DND-41 (cell line): ENCODE measurements at regions not wholly inside any gene's neighbourhood (a gene's known extent, or its start where the extent isn't known, plus 50 kb on each side); places are given as distances from the start of the nearest gene placed in this dataset.

ENCODE experiments used
- EZH2 ChIP-seq: IDR thresholded peaks from 3 replicates; pipeline ENCODE4 v1.6.1; 2012; ENCODE audit warnings: borderline replicate concordance, low read depth, mild to moderate bottlenecking, moderate library complexity, low read length, inconsistent platforms; ENCODE audit not compliant: severe bottlenecking
- TF ChIP-seq, protein P1 (sequence below): IDR thresholded peaks from 2 replicates; pipeline ENCODE4 v1.5.1; 2012; ENCODE audit warnings: borderline replicate concordance, low read length, moderate library complexity, mild to moderate bottlenecking; ENCODE audit not compliant: poor library complexity, severe bottlenecking; ENCODE audit errors: extremely low read depth

- TF ChIP-seq, protein P1, sequence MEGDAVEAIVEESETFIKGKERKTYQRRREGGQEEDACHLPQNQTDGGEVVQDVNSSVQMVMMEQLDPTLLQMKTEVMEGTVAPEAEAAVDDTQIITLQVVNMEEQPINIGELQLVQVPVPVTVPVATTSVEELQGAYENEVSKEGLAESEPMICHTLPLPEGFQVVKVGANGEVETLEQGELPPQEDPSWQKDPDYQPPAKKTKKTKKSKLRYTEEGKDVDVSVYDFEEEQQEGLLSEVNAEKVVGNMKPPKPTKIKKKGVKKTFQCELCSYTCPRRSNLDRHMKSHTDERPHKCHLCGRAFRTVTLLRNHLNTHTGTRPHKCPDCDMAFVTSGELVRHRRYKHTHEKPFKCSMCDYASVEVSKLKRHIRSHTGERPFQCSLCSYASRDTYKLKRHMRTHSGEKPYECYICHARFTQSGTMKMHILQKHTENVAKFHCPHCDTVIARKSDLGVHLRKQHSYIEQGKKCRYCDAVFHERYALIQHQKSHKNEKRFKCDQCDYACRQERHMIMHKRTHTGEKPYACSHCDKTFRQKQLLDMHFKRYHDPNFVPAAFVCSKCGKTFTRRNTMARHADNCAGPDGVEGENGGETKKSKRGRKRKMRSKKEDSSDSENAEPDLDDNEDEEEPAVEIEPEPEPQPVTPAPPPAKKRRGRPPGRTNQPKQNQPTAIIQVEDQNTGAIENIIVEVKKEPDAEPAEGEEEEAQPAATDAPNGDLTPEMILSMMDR = no peak
- TF ChIP-seq EZH2 = no peak
Measured at GRCh38 chr10:58044072-58044471, 223.6 kb downstream of the IPMK start.
